Left lung (tissue), 4 donors: ENCODE measurements at regions not wholly inside any gene's neighbourhood (a gene's known extent, or its start where the extent isn't known, plus 50 kb on each side); places are given as distances from the start of the nearest gene placed in this dataset.

Source experiments
- ATAC-seq: fragments of 200-7000 bp; cut with Tn5 transposase; one replicate; pipeline ENCODE4 v1.9.1; 2020; ENCODE audit warnings: moderate library complexity
- DNase-seq, 4 donors: peaks; one replicate each; pipeline ENCODE4 v3.0.0-alpha.2; 2013 to 2020
- H3K27ac ChIP-seq, 2 donors: fragments of 200-600 bp; sonication (generic) in 1 of 2; one replicate each; pipeline versions ENCODE4 v1.5.0 to v1.8.0; 2020 to 2021
- H3K27me3 ChIP-seq, 2 donors: fragments of 200-600 bp; sonication (generic) in 1 of 2; one replicate each; pipeline versions ENCODE4 v1.5.0 to v1.8.0; 2020 to 2021
- H3K36me3 ChIP-seq, 2 donors: fragments of 200-600 bp; sonication (generic) in 1 of 2; one replicate each; pipeline versions ENCODE4 v1.5.0 to v1.8.0; 2020 to 2021
- H3K4me1 ChIP-seq, 2 donors: fragments of 200-600 bp; one replicate each; pipeline ENCODE4 v1.8.0; 2021
- H3K4me3 ChIP-seq, 2 donors: fragments of 200-600 bp; sonication (generic) in 1 of 2; one replicate each; pipeline versions ENCODE4 v1.5.0 to v1.8.0; 2020 to 2021; ENCODE audit warnings: mild to moderate bottlenecking in 1 of 2
- H3K9me3 ChIP-seq, 2 donors: fragments of 200-600 bp; sonication (generic) in 1 of 2; one replicate each; pipeline versions ENCODE4 v1.5.0 to v1.8.0; 2020 to 2021
- intact Hi-C, 2 donors: fragments of 100-400 bp; cut with DNase I; formaldehyde crosslinking; loops; one replicate each; pipeline versions ENCODE4 v1.11.2 to v1.14.2; 2022
- TF ChIP-seq, protein P1 (sequence below), 2 donors: fragments of 200-600 bp; sonication (generic) in 1 of 2; IDR thresholded peaks; one replicate each; pipeline versions ENCODE4 v1.5.0 to v1.8.0; 2021; ENCODE audit warnings: antibody characterized with exemption in 2 of 2
- donor health status: DM: no; HTN: yes; CAD: no.
- donor health status: DM: no; HTN: no; CAD: no.

DNA sequence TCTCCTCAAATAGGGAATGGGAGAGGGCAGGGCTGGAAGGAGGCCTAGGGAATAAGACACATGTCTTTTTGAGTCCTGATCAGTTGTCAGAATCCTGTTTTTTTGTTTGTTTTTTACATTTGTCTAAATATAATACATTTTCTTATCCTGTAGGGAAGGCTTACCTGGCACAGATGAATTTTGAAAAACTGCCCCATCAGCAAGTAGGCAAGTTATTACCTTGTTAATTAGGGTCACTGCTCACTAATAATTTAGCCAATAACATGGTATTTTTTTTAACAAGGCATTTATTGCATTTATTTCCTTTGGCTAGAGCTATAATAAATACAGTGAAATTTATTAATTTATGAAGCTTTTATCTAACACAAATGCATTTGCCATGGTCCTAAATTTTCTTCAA is 423.2 kb upstream of the ONECUT1 start:
- Histone ChIP-seq H3K27me3 (no peaks in the 10 kb centered on the region), H3K27ac (no peak overlapping the region), H3K4me1 (no peaks in the 10 kb centered on the region), H3K36me3 (no peaks in the 10 kb centered on the region), H3K4me3 (no peak overlapping the region), H3K9me3 (no peaks in the 10 kb centered on the region)
- TF ChIP-seq, protein P1, sequence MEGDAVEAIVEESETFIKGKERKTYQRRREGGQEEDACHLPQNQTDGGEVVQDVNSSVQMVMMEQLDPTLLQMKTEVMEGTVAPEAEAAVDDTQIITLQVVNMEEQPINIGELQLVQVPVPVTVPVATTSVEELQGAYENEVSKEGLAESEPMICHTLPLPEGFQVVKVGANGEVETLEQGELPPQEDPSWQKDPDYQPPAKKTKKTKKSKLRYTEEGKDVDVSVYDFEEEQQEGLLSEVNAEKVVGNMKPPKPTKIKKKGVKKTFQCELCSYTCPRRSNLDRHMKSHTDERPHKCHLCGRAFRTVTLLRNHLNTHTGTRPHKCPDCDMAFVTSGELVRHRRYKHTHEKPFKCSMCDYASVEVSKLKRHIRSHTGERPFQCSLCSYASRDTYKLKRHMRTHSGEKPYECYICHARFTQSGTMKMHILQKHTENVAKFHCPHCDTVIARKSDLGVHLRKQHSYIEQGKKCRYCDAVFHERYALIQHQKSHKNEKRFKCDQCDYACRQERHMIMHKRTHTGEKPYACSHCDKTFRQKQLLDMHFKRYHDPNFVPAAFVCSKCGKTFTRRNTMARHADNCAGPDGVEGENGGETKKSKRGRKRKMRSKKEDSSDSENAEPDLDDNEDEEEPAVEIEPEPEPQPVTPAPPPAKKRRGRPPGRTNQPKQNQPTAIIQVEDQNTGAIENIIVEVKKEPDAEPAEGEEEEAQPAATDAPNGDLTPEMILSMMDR (IDR thresholded peaks at IDR 0.05): no peak
- ATAC-seq: no peak
- intact Hi-C loops: no loop called here
- DNase-seq: no peak

DNA sequence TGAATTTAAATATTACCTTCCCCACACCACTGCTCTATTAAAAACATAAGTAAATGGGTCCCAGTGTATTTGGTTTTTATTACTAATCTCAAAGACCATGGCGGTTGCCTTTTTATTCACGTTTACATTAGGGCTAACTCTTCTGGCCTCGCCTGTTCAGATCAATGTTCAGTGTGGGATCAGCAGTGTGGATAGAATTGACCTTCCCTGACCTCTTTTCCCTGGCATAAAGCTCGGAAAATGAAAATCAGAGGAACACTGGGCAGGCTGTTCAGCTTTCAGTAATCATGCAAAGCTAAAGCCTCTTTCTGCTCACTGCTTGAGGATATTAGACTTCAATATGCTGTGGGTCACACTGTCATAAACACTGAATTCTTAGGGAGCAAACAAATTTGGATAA is 422.6 kb upstream of the ONECUT1 start:
- Histone ChIP-seq H3K9me3 (no peaks in the 10 kb centered on the region), H3K4me1 (no peaks in the 10 kb centered on the region), H3K27me3 (no peaks in the 10 kb centered on the region), H3K27ac (no peak overlapping the region), H3K4me3 (no peak overlapping the region), H3K36me3 (no peaks in the 10 kb centered on the region)
- DNase-seq: no peak
- intact Hi-C loops: no loop called here
- no peak for ATAC-seq
- TF ChIP-seq, protein P1 (IDR thresholded peaks at IDR 0.05): no peak

DNA sequence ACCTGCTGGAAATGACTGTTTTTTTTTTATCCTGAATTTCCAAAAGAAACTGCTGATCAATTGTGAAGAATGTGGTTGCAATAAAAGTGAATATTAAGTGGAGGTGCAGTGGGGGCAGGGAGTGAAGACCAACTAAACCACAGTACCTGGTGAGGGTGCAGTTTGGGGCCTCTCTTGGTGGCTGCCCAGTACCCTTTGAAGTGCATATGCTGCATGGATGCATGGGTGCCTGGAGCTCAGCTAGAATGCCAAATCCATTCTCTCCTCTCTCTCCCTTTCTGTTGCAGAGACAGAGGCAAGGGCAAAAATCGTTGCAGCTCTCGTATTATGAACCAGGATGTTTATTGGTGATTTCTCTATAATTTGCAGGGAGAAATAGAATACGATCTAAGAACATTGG is 420.5 kb upstream of the ONECUT1 start:
- DNase-seq: no peak
- no peak for ATAC-seq
- TF ChIP-seq, protein P1 (IDR thresholded peaks at IDR 0.05): no peak
- intact Hi-C loops: no loop called here
- Histone ChIP-seq H3K4me3 (no peak overlapping the region), H3K4me1 (no peaks in the 10 kb centered on the region), H3K9me3 (no peaks in the 10 kb centered on the region), H3K36me3 (no peaks in the 10 kb centered on the region), H3K27ac (no peak overlapping the region), H3K27me3 (no peaks in the 10 kb centered on the region)

DNA sequence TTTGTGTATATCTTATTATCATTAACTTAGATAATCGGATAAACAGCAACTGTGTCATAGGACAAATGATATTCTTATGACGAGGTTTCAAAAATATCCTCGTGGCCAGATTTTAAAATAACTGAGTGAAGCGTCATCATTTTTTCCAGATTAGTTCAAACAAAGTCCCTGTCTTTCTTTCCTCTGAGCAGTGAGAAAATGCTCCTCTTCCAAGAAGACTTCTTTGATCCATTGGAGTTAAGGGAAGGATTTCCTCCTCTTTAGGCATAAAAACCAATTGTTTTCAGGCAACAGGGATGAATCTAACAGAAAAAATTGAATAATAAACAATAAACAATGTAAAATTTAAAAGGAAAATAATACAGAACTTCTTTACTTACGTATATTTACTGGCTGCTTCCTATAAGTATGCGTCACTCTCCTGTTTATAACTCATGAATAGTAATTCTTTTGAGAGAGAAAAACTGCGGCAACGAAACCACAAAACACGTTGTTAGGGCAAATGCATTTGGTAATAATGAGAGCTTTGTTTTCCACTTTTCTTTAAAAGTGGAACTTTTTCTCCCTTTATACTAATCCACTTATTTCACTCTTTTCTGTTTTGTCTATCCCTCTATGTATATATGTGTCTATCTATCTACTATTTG is 419.4 kb upstream of the ONECUT1 start:
- no peak for DNase-seq
- no peaks in the 10 kb centered on the region for H3K9me3 ChIP-seq
- H3K4me3 ChIP-seq: no peak overlapping the region
- H3K27me3 ChIP-seq: no peaks in the 10 kb centered on the region
- intact Hi-C loops: no loop called here
- H3K27ac ChIP-seq: no peak overlapping the region
- TF ChIP-seq, protein P1 (IDR thresholded peaks at IDR 0.05): no peak
- H3K4me1 ChIP-seq: no peaks in the 10 kb centered on the region
- ATAC-seq: no peak
- H3K36me3 ChIP-seq: no peaks in the 10 kb centered on the region

DNA sequence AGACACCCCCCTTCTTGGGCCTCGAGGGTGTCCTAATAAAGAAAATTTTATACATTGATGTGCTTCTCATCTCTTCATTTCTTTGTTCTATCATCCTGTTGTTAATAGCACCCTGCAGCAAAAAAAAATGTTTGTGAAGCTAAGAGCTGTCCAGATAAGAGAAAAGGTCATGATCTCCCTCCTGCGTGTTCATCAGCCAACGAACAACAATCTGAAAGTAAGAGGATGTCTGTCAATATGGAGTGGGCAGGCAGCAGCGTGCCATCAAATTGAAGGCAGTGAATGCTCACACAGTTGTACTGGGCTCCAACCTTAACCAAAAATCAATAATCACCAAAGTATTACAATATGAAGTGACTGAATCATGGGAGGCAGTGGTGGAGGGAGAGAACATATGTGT is 418.6 kb upstream of the ONECUT1 start:
- H3K9me3 ChIP-seq: no peaks in the 10 kb centered on the region
- no peak overlapping the region for H3K4me3 ChIP-seq
- DNase-seq: no peak
- intact Hi-C loops: no loop called here
- no peaks in the 10 kb centered on the region for H3K27me3 ChIP-seq
- TF ChIP-seq, protein P1 (IDR thresholded peaks at IDR 0.05): no peak
- H3K4me1 ChIP-seq: no peaks in the 10 kb centered on the region
- no peaks in the 10 kb centered on the region for H3K36me3 ChIP-seq
- no peak overlapping the region for H3K27ac ChIP-seq
- no peak for ATAC-seq
